GM18519 (cell line): ENCODE measurements at regions not wholly inside any gene's neighbourhood (a gene's known extent, or its start where the extent isn't known, plus 50 kb on each side); places are given as distances from the start of the nearest gene placed in this dataset.

Experiments
- ATAC-seq: cut with Tn5 transposase; IDR thresholded peaks from one replicate; pipeline ENCODE4 v1.9.1; 2021; ENCODE audit warnings: mild to moderate bottlenecking, moderate library complexity; ENCODE audit not compliant: unreplicated experiment, low FRiP score

DNA sequence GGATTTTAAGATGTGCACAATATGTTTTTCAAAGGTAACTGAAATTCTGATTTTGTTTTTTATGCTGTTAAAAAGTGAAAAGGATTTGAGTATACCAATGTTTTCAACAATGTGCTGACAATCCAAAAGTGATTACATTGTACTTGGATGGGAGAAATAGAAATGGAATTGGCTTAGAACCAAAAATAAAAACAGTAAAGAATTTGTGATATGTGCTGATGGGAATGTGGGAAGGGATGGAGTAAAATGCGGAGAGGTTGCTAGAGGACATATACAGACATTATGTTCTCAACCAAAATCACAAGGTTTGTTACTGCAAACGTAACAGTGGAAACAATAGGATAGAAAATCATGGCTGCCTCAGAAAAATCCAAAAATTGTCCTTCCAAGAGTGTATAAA is 279.3 kb upstream of the TENM4 start:
- ATAC-seq, result no peak

DNA sequence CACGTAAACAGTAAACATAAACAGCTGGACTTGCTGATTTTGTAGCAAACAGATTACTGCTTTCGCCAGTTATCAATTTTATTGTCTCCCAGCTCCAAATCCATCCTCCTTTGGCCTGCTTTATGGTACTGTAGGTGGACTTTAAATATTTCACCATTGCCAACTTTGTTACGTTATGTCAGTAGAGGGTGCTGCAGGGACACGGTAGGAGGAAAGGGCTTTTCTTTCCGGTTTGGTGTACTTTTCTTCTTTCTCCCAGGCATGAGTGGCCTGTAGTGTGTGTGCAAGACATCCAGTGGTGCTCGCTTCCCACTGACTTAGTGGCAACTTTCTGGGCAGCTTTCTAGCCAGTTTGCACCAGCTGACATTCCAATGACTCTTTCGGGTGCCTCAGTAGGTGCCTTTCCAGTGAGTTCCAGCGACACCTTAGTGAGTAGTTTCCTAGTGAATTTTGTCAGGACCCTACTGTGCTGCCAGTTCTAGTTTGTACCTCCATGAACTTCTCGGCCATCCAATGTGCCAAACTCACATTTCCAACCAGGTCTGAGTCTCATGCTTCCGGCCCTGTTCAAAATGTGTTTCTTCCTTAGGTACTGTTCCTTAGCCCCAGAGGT is 267.6 kb upstream of the TENM4 start:
- ATAC-seq, result peak; percentile 78

DNA sequence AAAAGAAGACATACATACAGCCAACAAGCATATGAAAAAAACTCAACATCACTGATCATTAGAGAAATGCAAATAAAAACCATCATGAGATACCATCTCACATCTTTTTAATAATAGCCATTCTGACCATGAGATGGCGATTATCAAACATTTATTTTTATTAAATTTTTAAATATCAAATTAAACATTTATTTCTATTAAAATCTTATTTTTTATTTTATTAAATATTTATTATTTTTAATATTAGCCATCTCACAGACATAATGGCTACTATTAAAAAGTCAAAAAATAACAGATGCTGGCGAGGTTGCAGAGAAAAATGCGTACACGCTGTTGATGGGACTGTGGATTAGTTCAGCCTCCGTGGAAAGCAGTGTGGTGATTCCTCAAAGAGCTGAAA is 264.8 kb upstream of the TENM4 start:
- no peak for ATAC-seq

DNA sequence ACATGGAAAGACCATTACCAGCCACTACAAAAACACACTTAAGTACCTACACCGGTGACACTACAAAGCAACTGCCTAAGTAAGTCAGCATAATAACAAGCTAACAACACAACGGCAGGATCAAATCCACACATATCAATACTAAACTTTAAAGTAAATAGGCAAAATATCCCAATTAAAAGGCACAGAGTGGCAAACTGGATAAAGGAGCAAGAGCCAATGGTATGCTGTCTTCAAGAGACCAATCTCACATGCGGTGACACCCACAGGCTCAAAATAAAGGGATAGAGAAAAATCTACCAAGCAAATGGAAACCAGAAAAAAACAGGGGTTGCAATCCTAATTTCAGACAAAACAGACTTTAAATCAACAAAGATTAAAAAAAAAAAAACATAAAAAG is 261.5 kb upstream of the TENM4 start:
- ATAC-seq, result no peak

DNA sequence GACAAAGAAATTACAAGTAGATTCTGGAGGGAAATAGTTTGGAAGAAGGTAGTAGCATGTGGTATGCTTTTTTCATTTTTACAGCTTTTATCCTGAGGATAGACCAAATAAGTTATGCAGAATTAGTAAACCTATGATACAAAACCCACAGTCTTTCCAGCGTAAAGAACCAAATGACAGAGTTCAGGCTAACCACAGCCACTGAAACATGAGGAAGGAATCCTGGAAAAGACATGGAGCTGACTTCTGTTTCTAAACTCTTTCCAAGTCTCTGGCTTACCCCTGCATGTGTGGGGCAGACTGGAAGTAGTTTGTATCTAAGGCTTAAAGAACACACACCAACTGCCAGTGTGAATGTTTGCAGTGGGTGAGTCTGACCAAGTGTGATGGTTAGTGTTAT is 258.4 kb upstream of the TENM4 start:
- no peak for ATAC-seq

DNA sequence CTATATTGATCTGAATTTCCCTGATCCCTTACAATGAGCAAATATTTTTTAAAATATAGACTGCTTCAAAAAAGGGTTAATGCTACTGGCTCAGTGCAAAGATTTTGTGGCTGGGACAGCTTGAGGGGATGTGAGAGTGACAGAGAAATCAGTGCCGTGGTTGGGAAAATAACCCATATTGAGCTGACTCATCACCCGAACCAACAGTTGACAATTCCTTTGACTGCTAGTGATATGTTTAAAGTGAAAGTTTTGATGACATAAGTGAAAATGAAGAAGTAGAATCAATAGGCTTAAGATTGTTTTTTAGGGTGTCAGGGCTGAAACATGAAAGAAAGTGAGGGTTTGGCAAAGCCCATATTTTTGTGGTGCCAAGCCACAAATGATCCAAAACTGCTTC is 257.1 kb upstream of the TENM4 start:
- ATAC-seq, result peak; percentile 66

DNA sequence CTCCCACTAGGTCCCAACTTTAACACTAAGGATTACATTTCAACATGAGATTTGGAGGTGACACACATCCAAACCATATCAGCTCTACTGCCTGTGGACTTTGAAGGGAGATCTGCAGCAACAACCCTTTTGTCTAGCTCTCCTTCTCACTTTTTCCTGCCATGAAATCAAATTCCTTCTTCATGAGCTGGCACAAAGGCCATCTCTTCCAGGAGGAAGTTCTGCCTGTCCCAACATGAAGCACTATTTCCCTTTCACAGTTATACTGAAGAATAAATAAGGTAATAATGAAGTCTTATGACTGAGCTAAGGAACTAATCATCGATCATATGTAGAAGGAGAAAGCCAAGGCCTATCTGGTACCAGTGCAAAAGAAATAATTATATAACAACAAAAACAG is 253.5 kb upstream of the TENM4 start:
- no peak for ATAC-seq

DNA sequence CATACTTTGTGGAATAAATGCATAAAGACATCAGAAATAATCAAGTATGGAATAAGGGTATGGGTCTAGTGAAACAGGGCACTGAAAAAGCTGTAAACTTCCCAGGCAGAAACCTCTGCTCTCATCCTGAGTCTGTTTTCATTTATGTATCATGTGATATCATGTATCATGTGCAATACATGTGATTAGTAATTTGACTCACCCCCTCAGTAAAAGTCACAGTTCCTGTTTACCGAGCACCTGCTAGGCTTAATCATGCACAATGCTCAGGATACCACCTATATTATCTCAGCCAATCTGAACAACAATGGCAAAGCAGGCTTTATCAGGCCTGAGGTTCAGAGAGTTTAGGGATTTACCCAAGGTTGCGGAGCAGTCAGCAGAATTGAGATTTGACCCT is 250.6 kb upstream of the TENM4 start:
- ATAC-seq, result no peak

DNA sequence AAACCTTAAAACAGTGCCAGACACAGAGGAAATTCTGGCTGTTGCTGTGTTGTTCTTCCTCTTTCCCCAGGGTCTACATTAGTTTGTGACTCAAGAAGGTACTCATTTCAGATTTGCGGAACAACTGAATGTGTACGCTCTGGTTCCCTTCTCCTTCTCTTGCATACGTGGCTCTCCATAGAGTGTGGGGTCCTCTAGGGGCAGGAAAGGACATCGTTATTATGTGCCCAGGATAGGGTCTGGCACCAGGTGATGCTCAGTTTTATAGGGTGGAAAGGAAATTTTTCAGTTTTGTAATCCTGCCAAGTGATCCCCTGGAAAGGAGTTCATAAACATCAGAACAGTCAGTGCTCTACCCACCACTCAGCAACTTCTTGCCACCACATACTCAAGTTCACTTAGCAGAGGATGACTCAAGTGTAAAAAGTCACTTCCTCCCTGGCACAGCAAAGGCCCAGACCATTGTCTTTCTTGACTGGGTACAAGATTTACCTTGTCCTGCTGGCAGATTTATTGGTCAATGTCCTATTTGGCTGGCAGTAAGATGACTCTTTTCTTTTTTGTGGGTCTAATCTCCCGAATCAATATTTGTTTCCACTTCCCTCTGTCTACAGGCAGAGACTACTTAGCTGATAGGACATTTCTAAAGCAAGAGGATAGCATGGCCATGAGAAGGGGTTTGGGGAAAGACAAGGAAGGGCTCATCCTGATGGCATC is 246.0 kb upstream of the TENM4 start:
- ATAC-seq, result no peak

DNA sequence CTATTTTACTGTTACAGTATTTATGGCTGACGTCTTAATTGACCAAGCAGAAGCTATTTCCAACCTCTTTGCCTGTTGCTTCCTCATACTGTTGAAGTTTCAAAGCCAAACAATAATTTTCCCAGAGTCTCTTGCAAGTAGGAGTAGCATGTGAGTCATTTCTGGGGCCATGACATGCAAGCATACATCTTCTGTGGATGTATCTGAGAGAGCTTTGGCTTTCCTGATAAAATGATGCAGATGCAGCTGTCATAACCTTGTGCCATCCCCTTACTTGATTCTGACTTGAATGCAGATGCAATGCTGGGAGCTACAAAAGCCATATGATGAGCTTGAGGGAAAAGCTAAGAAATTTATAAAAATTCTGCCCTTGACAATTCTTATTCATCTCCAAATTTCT is 243.1 kb upstream of the TENM4 start:
- ATAC-seq, result no peak

DNA sequence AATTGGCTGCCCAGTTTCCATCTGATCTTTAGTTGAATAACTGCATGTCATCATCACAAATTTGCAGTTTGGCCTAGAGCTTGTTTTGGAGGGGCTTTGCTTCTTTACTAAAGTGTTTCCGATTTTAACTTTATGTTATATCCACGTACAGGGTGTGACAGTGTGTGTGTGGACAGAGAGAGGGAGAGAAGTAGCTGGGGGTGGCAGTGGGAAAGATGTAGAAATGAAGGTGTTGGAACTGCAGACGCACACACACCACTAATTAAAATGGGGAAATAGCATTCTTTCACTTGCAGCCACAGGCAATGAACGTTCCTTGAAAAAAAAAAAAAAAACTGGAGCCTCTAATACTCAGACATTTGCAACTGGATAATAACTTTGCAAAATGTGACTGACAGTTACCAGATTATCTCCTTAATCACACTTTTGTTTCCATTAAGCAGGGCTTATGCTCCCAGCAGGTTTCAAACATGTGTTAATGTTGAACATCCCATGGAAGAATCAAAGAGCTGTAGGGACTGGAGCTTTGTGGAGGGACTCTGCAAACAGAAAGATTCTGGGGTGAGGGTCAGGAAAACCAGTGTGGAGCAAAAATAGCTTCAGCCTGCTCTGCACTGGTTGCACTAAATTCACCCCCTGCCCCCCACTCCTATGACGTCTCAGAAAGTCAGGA is 238.1 kb upstream of the TENM4 start:
- no peak for ATAC-seq

DNA sequence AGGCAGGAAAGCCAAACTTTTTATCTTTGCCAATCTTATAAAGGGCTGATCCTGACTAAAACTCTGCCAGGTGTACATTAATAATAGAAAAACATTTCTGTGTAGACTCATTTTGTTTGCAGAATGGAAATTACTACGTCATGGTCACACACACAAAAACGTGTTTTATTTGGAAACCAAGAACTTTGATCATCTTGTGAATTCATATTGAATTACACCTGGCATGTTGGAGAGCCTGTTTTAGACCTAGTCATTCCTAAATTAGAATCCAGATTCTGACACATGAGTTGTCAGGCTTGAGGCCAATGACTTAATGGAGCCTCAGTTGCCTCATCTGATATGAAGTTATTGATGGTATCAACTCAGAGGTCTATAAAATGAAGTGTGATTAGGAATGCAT is 235.6 kb upstream of the TENM4 start:
- ATAC-seq, result no peak

DNA sequence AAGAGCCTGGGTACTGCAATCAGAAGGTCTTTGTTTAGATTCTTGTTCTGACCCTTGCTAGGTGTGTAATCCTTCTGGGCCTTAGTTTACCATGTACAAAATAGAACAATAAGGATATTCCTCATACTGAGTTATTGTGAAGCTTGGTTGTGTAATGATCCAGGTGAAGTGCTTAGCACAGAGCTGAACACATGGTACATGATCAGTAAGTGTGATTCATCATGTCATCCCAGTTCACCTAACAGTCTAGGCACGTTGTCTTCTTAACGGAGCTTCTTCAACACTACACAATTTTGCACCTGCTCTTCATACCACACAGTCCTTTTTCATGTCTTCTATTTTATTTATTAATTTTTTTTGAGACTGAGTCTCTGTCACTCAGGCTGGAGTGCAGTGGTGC is 234.3 kb upstream of the TENM4 start:
- no peak for ATAC-seq

DNA sequence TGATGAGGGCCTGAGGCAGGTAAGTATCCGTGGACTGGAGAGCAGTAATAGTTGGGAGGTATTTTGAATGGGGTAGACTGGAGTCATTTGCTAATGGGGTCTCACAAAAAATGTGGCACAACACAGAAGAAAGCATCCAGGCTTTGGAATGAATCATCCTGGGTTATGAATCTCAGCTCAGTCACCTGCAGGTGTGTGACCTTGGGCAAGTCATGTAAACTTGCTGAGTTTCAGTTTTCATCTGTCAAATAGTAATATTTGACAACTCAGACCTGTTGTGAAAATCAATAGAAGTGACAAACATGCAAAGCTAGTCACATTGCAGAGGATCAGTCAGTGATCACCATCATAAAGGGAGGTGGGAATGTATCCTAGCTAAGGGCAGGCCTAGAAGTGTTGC is 232.0 kb upstream of the TENM4 start:
- no peak for ATAC-seq

DNA sequence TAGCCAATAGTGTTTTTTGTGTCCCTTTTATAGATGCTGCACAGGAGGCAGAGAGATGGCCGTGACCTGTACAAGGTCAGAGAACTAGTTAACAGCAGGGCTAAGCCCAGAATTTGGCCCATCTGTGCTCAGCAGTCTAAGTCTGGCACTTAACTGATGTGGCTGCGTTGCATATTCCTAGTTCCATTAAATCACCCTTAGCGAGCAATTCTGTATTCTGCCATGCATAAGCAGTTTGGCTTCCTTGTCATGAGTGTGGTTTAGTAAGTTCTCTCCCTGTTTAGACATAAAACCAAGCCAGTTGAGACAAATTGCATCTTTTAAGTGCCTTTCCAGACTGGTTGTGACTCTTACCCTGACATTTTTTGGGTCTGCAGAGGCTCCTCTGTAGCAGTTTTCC is 230.6 kb upstream of the TENM4 start:
- no peak for ATAC-seq

DNA sequence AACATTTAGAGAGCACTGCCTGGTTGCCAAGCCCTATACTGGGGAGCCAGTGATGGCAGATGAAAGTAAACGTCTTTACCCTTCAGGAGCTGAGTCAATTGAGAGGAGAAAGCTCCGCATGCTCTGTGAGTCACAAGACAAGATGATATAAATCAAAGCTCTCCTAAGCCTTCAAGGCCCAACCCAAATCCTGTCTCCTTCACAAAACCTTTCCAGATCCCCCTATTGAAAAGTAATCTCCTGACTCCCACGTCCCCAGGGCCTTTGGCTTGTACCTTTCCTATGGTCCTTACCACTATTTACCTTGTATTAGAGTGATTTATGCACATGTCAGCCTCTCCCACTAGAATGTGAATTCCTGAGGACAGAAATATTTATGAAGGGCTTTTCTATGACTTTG is 230.1 kb upstream of the TENM4 start:
- no peak for ATAC-seq

DNA sequence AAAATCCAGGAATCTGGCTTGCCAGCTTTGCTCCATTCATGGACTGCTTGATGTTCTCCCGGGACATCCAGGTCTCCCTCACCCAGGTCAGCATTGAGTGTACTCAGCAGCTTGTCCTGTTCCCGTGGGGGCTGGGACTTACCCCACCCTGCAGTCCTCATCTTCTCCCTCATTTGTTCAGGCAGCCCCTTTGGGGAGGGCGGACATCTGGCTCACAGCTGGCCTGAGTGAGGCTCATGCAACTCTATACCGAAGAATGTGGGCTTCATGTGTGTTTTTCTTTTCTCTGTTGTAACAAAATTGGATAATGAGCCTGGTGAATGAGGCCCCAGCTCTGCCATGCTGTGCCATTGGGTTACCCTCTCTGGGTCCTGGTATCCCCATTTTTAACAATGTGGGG is 227.7 kb upstream of the TENM4 start:
- ATAC-seq, result no peak

DNA sequence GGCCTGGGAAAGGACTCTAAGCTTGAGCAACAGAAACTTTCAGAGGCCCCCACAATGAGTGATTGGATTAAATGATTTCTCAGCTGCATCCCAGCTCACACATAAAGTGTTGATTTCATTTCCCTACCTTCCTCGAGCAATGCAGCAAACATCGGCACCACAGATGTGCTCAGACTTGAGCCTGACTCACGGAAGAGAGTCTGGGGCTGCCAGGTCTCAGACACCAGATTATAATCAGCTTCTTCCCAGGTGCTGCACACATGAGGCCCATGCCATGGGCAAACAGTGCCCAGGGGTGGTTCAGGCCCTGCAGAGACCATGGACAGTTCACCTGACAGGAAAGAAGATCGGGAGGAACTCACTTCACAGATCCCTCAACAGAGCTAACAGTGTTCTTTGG is 226.6 kb upstream of the TENM4 start:
- no peak for ATAC-seq

DNA sequence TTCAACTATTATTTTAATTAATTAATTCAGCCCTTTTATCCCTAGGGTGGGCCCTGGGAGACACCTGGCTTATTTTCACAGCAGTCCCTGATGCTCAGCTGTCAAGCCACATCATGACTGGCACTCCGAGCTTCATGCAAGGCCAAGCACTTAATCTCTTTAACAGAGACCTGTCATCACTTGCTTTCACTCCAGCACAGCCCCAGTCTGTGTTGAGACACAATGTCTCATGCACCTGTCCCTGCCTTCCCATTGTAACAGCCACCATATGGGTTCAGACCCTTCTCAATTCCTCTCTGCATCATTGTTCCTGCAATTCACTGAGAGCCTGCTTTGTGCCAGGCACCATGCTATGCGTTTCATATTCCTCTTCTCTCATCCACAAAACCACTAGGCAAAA is 222.2 kb upstream of the TENM4 start:
- ATAC-seq, result no peak

DNA sequence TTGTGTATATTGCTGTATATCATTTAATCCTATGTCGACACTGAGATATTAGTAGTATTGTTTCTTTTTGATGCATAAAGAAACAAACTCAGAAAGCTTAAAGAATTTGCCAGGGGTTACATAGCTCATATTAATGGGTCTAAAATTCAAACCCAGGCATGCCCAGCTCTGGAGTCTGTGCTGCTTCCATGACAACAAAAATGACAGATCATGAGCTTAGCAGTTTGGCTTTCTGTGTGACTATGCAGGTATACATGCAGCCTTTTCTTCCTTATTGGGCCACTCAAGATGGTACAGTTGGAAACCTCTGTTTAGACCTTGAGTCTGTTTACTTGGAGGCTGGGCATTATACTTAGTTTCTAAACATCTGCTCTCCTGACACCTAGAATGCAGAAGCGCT is 220.5 kb upstream of the TENM4 start:
- ATAC-seq, result no peak

DNA sequence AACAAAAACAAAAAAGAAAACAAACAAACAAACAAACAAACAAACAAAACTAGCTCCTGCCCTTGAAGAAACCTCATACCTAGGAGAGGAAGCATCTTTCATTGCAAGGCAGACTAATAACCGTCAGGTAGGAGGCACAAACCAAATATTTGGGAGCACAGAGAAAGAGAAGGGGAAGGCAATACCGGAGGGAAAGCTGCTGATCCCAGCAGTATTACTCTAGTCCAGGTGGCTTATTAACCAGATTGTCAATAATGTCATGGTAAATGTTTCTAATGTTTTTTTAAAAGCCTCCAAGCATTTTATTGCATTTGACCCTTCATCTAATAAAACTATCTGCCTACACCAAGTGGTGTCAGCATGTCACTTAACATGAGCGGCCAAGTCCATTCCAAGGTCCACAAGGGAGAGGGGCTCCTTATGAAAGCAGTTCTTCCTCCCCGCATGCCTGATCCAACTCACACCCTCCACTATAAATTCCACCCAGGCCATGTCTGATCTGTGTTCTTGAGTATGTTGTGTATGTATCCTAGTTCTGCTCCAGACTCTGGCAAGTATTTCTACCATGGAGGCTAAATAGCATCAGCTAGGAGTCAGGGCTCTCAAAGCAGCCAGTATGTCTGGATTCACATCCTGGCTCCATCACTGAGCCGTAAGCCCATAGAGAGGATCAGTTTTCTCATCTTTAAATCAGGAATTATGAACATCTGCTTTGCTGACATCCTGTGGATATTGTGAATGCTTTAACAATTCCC is 208.1 kb upstream of the TENM4 start:
- no peak for ATAC-seq
